ENCODE measurements at regions not wholly inside any gene's neighbourhood (a gene's known extent, or its start where the extent isn't known, plus 50 kb on each side); places are given as distances from the start of the nearest gene placed in this dataset.

DNA sequence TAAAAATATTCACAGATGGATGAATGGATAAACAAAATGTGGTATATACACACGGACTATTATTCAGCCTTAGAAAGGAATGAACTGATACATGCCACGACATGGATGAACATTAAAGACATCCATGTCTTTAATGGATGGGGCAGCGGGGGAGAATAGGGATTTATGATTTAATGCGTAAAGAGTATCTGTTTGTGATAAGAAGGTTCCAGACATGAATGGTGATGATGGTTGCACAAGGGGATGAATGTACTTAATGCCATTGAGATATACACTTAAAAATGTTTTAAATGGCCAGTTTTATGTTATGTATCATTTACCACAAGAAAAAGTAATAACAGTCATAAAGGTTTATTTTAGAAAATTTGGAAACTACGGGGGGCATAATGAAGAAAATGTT lies 108.6 kb upstream of the WLS start:
- Histone ChIP-seq H3K4me1 (ENCODE audit: control insufficient read depth, extremely low read depth, insufficient read depth, low read length) (no peaks in the 10 kb centered on the region), H3K27me3 (ENCODE audit: control insufficient read depth, extremely low read depth, insufficient read depth, low read length) (no peaks in the 10 kb centered on the region), H3K79me2 (ENCODE audit: control insufficient read depth, insufficient read depth, low read length) (no peaks in the 10 kb centered on the region), H3K9ac (ENCODE audit: control insufficient read depth, extremely low read depth, insufficient read depth, low read length) (no peak overlapping the region), H3K27ac (ENCODE audit: control insufficient read depth, insufficient read depth, low read length) (no peak overlapping the region), H3K4me3 (ENCODE audit: control insufficient read depth in 2 of 3, extremely low read depth in 1 of 3, insufficient read depth in 2 of 3, low read depth in 1 of 3, low read length in 3 of 3) (no peak overlapping the region), H3K9me1 (ENCODE audit: control insufficient read depth, extremely low read depth, insufficient read depth, low read length) (no peaks in the 10 kb centered on the region), H3K36me3 (ENCODE audit: control insufficient read depth in 2 of 2, extremely low read depth in 1 of 2, insufficient read depth in 2 of 2, low read length in 2 of 2) (no peaks in the 10 kb centered on the region), H2AFZ (ENCODE audit: control insufficient read depth, low read length) (no peak overlapping the region), H3K4me2 (ENCODE audit: control insufficient read depth, extremely low read depth, insufficient read depth, low read depth, low read length) (no peak overlapping the region), H3K9me3 (ENCODE audit: control insufficient read depth, low read depth, low read length) (no peaks in the 10 kb centered on the region), H4K20me1 (ENCODE audit: control insufficient read depth, extremely low read depth, insufficient read depth, low read length) (no peaks in the 10 kb centered on the region)
- dilution Hi-C loops (cut with MboI; ENCODE audit: extremely low pct_ligation_motif_present, low sequenced_read_pairs) = loop anchor here (25.0 kb wide), 1 partner anchor 204 kb away; no protein-coding TSS in a partner anchor
- no peak for DNase-seq (ENCODE audit: low read depth, low spot score)
- no peak for TF ChIP-seq CTCF (optimal IDR thresholded peaks at IDR 0.05 in 1 of 3, IDR thresholded peaks at IDR 0.05 in 1 of 3, conservative IDR thresholded peaks at IDR 0.05 in 1 of 3; ENCODE audit: extremely low read depth in 1 of 3, insufficient read depth in 2 of 3, low read length in 3 of 3)
- no peak for TF ChIP-seq EZH2 (IDR thresholded peaks at IDR 0.05; ENCODE audit: low read length)
- no peak for FAIRE-seq

GRCh38 chr1:68339505-68339904 lies 107.2 kb upstream of the WLS start:
- Histone ChIP-seq H3K79me2 (ENCODE audit: control insufficient read depth, insufficient read depth, low read length) (no peaks in the 10 kb centered on the region), H3K9me3 (ENCODE audit: control insufficient read depth, low read depth, low read length) (no peaks in the 10 kb centered on the region), H3K4me3 (ENCODE audit: control insufficient read depth in 2 of 3, extremely low read depth in 1 of 3, insufficient read depth in 2 of 3, low read depth in 1 of 3, low read length in 3 of 3) (no peak overlapping the region), H3K27ac (ENCODE audit: control insufficient read depth, insufficient read depth, low read length) (no peak overlapping the region), H3K4me2 (ENCODE audit: control insufficient read depth, extremely low read depth, insufficient read depth, low read depth, low read length) (no peak overlapping the region), H3K36me3 (ENCODE audit: control insufficient read depth in 2 of 2, extremely low read depth in 1 of 2, insufficient read depth in 2 of 2, low read length in 2 of 2) (no peaks in the 10 kb centered on the region), H3K9me1 (ENCODE audit: control insufficient read depth, extremely low read depth, insufficient read depth, low read length) (no peaks in the 10 kb centered on the region), H4K20me1 (ENCODE audit: control insufficient read depth, extremely low read depth, insufficient read depth, low read length) (no peaks in the 10 kb centered on the region), H2AFZ (ENCODE audit: control insufficient read depth, low read length) (no peak overlapping the region), H3K27me3 (ENCODE audit: control insufficient read depth, extremely low read depth, insufficient read depth, low read length) (no peaks in the 10 kb centered on the region), H3K9ac (ENCODE audit: control insufficient read depth, extremely low read depth, insufficient read depth, low read length) (no peak overlapping the region), H3K4me1 (ENCODE audit: control insufficient read depth, extremely low read depth, insufficient read depth, low read length) (no peaks in the 10 kb centered on the region)
- TF ChIP-seq CTCF (optimal IDR thresholded peaks at IDR 0.05 in 1 of 3, IDR thresholded peaks at IDR 0.05 in 1 of 3, conservative IDR thresholded peaks at IDR 0.05 in 1 of 3; ENCODE audit: extremely low read depth in 1 of 3, insufficient read depth in 2 of 3, low read length in 3 of 3) (no peak), EZH2 (IDR thresholded peaks at IDR 0.05; ENCODE audit: low read length) (no peak)
- FAIRE-seq (no peak), DNase-seq (ENCODE audit: low read depth, low spot score) (no peak)
- dilution Hi-C loops (cut with MboI; ENCODE audit: extremely low pct_ligation_motif_present, low sequenced_read_pairs) = loop anchor here (25.0 kb wide), 1 partner anchor 202 kb away; no protein-coding TSS in a partner anchor
